Neuronal stem cell (in vitro differentiated cells): ENCODE measurements at regions not wholly inside any gene's neighbourhood (a gene's known extent, or its start where the extent isn't known, plus 50 kb on each side); places are given as distances from the start of the nearest gene placed in this dataset.

Experiments used
- DNase-seq: peaks from one replicate; pipeline ENCODE4 v3.0.0-alpha.2; 2013; ENCODE audit warnings: low spot score
- H2AFZ ChIP-seq: one replicate; pipeline ENCODE4 v1.6.1; 2013; ENCODE audit warnings: mild to moderate bottlenecking, low read length, inconsistent platforms
- H2AK5ac ChIP-seq: 2 replicates; pipeline ENCODE4 v1.6.1; 2013; ENCODE audit warnings: low read depth, mild to moderate bottlenecking, inconsistent platforms, low read length, moderate library complexity, mixed read lengths
- H2BK120ac ChIP-seq: 2 replicates; pipeline ENCODE4 v1.6.1; 2013; ENCODE audit warnings: low read depth, mild to moderate bottlenecking, inconsistent platforms, low read length, moderate library complexity, mixed read lengths
- H2BK12ac ChIP-seq: one replicate; pipeline ENCODE4 v1.6.1; 2013; ENCODE audit warnings: low read length, inconsistent platforms
- H2BK15ac ChIP-seq: 2 replicates; pipeline ENCODE4 v1.6.1; 2013; ENCODE audit warnings: mild to moderate bottlenecking, low read length, inconsistent platforms, mixed read lengths
- H2BK5ac ChIP-seq: one replicate; pipeline ENCODE4 v1.6.1; 2013; ENCODE audit warnings: inconsistent platforms, mild to moderate bottlenecking, low read length, moderate library complexity
- H3K14ac ChIP-seq: one replicate; pipeline ENCODE4 v1.6.1; 2013; ENCODE audit warnings: low read length, inconsistent platforms
- H3K18ac ChIP-seq: 2 replicates; pipeline ENCODE4 v1.6.1; 2013; ENCODE audit warnings: low read length, inconsistent platforms
- H3K23ac ChIP-seq: 2 replicates; pipeline ENCODE4 v1.6.1; 2013; ENCODE audit warnings: low read depth, mild to moderate bottlenecking, mixed read lengths, low read length, inconsistent platforms; ENCODE audit not compliant: poor library complexity
- H3K27ac ChIP-seq: replicated peaks from 3 replicates; pipeline ENCODE4 v1.5.1; 2013; ENCODE audit warnings: low read length, inconsistent platforms
- H3K27me3 ChIP-seq, 3 experiments: 2 replicates each; pipeline ENCODE4 v1.6.1; 2013; ENCODE audit warnings: low read length in 3 of 3, mild to moderate bottlenecking in 2 of 3, inconsistent platforms in 1 of 3, low read depth in 1 of 3, mixed read lengths in 1 of 3, moderate library complexity in 1 of 3; ENCODE audit not compliant: control insufficient read depth in 3 of 3, insufficient read depth in 3 of 3
- H3K36me3 ChIP-seq, 2 donors: replicated peaks in 1 of 2; 2 replicates each; pipeline ENCODE4 v1.6.1; 2013; ENCODE audit warnings: low read length in 2 of 2; ENCODE audit not compliant: control insufficient read depth in 2 of 2, insufficient read depth in 2 of 2
- H3K4ac ChIP-seq: 2 replicates; pipeline ENCODE4 v1.6.1; 2013; ENCODE audit warnings: inconsistent platforms, mild to moderate bottlenecking, low read length, moderate library complexity
- H3K4me1 ChIP-seq, 2 donors: 1 replicate in 1 of 2; 2 replicates in 1 of 2; pipeline ENCODE4 v1.6.1; 2013; ENCODE audit warnings: low read length in 2 of 2, low read depth in 1 of 2; ENCODE audit not compliant: control insufficient read depth in 2 of 2, insufficient read depth in 1 of 2
- H3K4me2 ChIP-seq: one replicate; pipeline ENCODE4 v1.6.1; 2013; ENCODE audit warnings: mild to moderate bottlenecking, low read length, inconsistent platforms; ENCODE audit not compliant: insufficient read depth, poor library complexity, severe bottlenecking
- H3K4me3 ChIP-seq, 2 donors: 2 replicates each; pipeline ENCODE4 v1.5.1; 2013; ENCODE audit warnings: low read length in 2 of 2, mild to moderate bottlenecking in 2 of 2, inconsistent platforms in 1 of 2, moderate library complexity in 1 of 2
- H3K79me1 ChIP-seq: one replicate; pipeline ENCODE4 v1.6.1; 2013; ENCODE audit warnings: low read depth, mild to moderate bottlenecking, inconsistent platforms, low read length, moderate library complexity
- H3K9ac ChIP-seq: one replicate; pipeline ENCODE4 v1.6.1; 2013; ENCODE audit warnings: mild to moderate bottlenecking, low read depth, low read length, inconsistent platforms; ENCODE audit not compliant: poor library complexity
- H3K9me3 ChIP-seq, 2 donors: replicated peaks in 1 of 2; 2 replicates each; pipeline versions ENCODE3 to v1.6.1; 2013; ENCODE audit warnings: low read length in 2 of 2, mild to moderate bottlenecking in 2 of 2, inconsistent platforms in 1 of 2, low read depth in 1 of 2, mixed read lengths in 1 of 2, moderate library complexity in 1 of 2; ENCODE audit not compliant: control insufficient read depth in 2 of 2, insufficient read depth in 1 of 2
- H4K8ac ChIP-seq: one replicate; pipeline ENCODE4 v1.6.1; 2013; ENCODE audit warnings: low read depth, mild to moderate bottlenecking, inconsistent platforms, low read length, moderate library complexity
- H4K91ac ChIP-seq: one replicate; pipeline ENCODE4 v1.6.1; 2013; ENCODE audit warnings: low read length, low read depth, mild to moderate bottlenecking, inconsistent platforms; ENCODE audit not compliant: poor library complexity
- WGBS, 2 donors: extraction: QIAGEN DNeasy Blood & Tissue Kit; methylation state at CpG; one replicate each; pipeline ENCODE4 v1.1.7; 2013; ENCODE audit warnings: missing lambda C conversion rate in 2 of 2, mixed read lengths in 1 of 2; ENCODE audit not compliant: insufficient read length in 2 of 2, insufficient replicate concordance in 1 of 2; ENCODE audit errors: extremely low coverage in 2 of 2; 5-methylcytosine and 5-hydroxymethylcytosine counted together

- no peaks in the 10 kb centered on the region for H3K27me3 ChIP-seq
- no peak overlapping the region for H3K4ac ChIP-seq
- H3K9me3 ChIP-seq, result no peaks in the 10 kb centered on the region
- H2AK5ac ChIP-seq, result no peak overlapping the region
- no peak for DNase-seq
- no peak overlapping the region for H3K4me2 ChIP-seq
- no peak overlapping the region for H2BK12ac ChIP-seq
- H4K91ac ChIP-seq, result no peak overlapping the region
- no peak overlapping the region for H3K9ac ChIP-seq
- no peak overlapping the region for H2BK15ac ChIP-seq
- no peak overlapping the region for H3K23ac ChIP-seq
- no peak overlapping the region for H2BK120ac ChIP-seq
- no peak overlapping the region for H3K14ac ChIP-seq
- no peaks in the 10 kb centered on the region for H3K4me1 ChIP-seq
- H3K27ac ChIP-seq, result no peak overlapping the region
- H3K4me3 ChIP-seq, result no peak overlapping the region
- WGBS, 2 donors, result no CpG with 5 or more reads among the region's 1 CpG
- no peak overlapping the region for H2BK5ac ChIP-seq
- no peak overlapping the region for H4K8ac ChIP-seq
- H3K18ac ChIP-seq, result no peak overlapping the region
- H2AFZ ChIP-seq, result no peak overlapping the region
- no peaks in the 10 kb centered on the region for H3K36me3 ChIP-seq
- H3K79me1 ChIP-seq, result no peaks in the 10 kb centered on the region
These were observed 300.6 kb upstream of the KLHL1 start for GRCh38 chr13:70408865-70409264.

GRCh38 chr13:70407486-70407885, 299.2 kb upstream of the KLHL1 start:
- H3K27ac ChIP-seq, result no peak overlapping the region
- H2BK120ac ChIP-seq, result no peak overlapping the region
- H4K8ac ChIP-seq, result no peak overlapping the region
- no peak overlapping the region for H3K18ac ChIP-seq
- H3K36me3 ChIP-seq, result no peaks in the 10 kb centered on the region
- H3K23ac ChIP-seq, result no peak overlapping the region
- no peak overlapping the region for H2AFZ ChIP-seq
- H3K4me2 ChIP-seq, result no peak overlapping the region
- DNase-seq, result no peak
- no peak overlapping the region for H2AK5ac ChIP-seq
- no peak overlapping the region for H4K91ac ChIP-seq
- no peaks in the 10 kb centered on the region for H3K79me1 ChIP-seq
- H3K9me3 ChIP-seq, result no peaks in the 10 kb centered on the region
- no peak overlapping the region for H2BK15ac ChIP-seq
- H3K4ac ChIP-seq, result no peak overlapping the region
- H3K27me3 ChIP-seq, result no peaks in the 10 kb centered on the region
- H2BK5ac ChIP-seq, result no peak overlapping the region
- no peak overlapping the region for H2BK12ac ChIP-seq
- no peaks in the 10 kb centered on the region for H3K4me1 ChIP-seq
- WGBS, 2 donors, result no CpG with 5 or more reads among the region's 1 CpG
- no peak overlapping the region for H3K9ac ChIP-seq
- no peak overlapping the region for H3K4me3 ChIP-seq
- no peak overlapping the region for H3K14ac ChIP-seq

- H3K4me3 ChIP-seq, result no peak overlapping the region
- H2BK15ac ChIP-seq, result no peak overlapping the region
- H2BK12ac ChIP-seq, result no peak overlapping the region
- H3K4me2 ChIP-seq, result no peak overlapping the region
- no peaks in the 10 kb centered on the region for H3K36me3 ChIP-seq
- H3K9ac ChIP-seq, result no peak overlapping the region
- DNase-seq, result no peak
- H4K8ac ChIP-seq, result no peak overlapping the region
- no peak overlapping the region for H3K18ac ChIP-seq
- no peak overlapping the region for H2AFZ ChIP-seq
- no peak overlapping the region for H4K91ac ChIP-seq
- no peak overlapping the region for H3K23ac ChIP-seq
- WGBS, 2 donors, result no CpG with 5 or more reads among the region's 4 CpGs
- no peak overlapping the region for H2BK120ac ChIP-seq
- H2AK5ac ChIP-seq, result no peak overlapping the region
- no peak overlapping the region for H3K27ac ChIP-seq
- no peak overlapping the region for H3K14ac ChIP-seq
- no peak overlapping the region for H2BK5ac ChIP-seq
- no peaks in the 10 kb centered on the region for H3K9me3 ChIP-seq
- H3K79me1 ChIP-seq, result no peaks in the 10 kb centered on the region
- no peaks in the 10 kb centered on the region for H3K4me1 ChIP-seq
- no peak overlapping the region for H3K4ac ChIP-seq
- no peaks in the 10 kb centered on the region for H3K27me3 ChIP-seq
These were observed 297.0 kb upstream of the KLHL1 start for GRCh38 chr13:70405266-70405665.

GRCh38 chr13:70394031-70394548, 285.8 kb upstream of the KLHL1 start:
- no peak overlapping the region for H3K9ac ChIP-seq
- no peak overlapping the region for H2AFZ ChIP-seq
- H3K27me3 ChIP-seq, result no peaks in the 10 kb centered on the region
- no peaks in the 10 kb centered on the region for H3K4me1 ChIP-seq
- H3K27ac ChIP-seq, result no peak overlapping the region
- no peak overlapping the region for H2BK5ac ChIP-seq
- no peaks in the 10 kb centered on the region for H3K79me1 ChIP-seq
- H2AK5ac ChIP-seq, result no peak overlapping the region
- no peaks in the 10 kb centered on the region for H3K36me3 ChIP-seq
- no peak overlapping the region for H3K4me3 ChIP-seq
- no peak overlapping the region for H3K4ac ChIP-seq
- no peak overlapping the region for H2BK15ac ChIP-seq
- H3K4me2 ChIP-seq, result no peak overlapping the region
- no peak overlapping the region for H3K23ac ChIP-seq
- DNase-seq, result no peak
- H2BK120ac ChIP-seq, result no peak overlapping the region
- no peak overlapping the region for H2BK12ac ChIP-seq
- H3K14ac ChIP-seq, result no peak overlapping the region
- no peak overlapping the region for H4K91ac ChIP-seq
- no peak overlapping the region for H4K8ac ChIP-seq
- no peak overlapping the region for H3K18ac ChIP-seq
- no peaks in the 10 kb centered on the region for H3K9me3 ChIP-seq
